Osteoblast (primary cell): ENCODE measurements at regions not wholly inside any gene's neighbourhood (a gene's known extent, or its start where the extent isn't known, plus 50 kb on each side); places are given as distances from the start of the nearest gene placed in this dataset.

Source experiments
- DNase-seq: peaks from one replicate; pipeline ENCODE4 v3.0.0; 2011; ENCODE audit warnings: low spot score, mixed read lengths; ENCODE audit not compliant: insufficient read length; ENCODE audit errors: missing footprints
- H2AFZ ChIP-seq: 2 replicates; pipeline ENCODE4 v1.6.0; 2011; ENCODE audit warnings: mild to moderate bottlenecking, low read length
- H3K27ac ChIP-seq: 2 replicates; pipeline ENCODE4 v1.5.1; 2011; ENCODE audit warnings: mild to moderate bottlenecking, low read depth, low read length, moderate library complexity
- H3K27me3 ChIP-seq: 2 replicates; pipeline ENCODE4 v1.6.0; 2012; ENCODE audit warnings: mild to moderate bottlenecking, control low read depth, inconsistent platforms, low read length, moderate library complexity; ENCODE audit not compliant: insufficient read depth
- H3K36me3 ChIP-seq: 2 replicates; pipeline ENCODE4 v1.5.1; 2011; ENCODE audit warnings: mild to moderate bottlenecking, low read length, control low read depth, moderate library complexity; ENCODE audit not compliant: insufficient read depth
- H3K4me1 ChIP-seq: 2 replicates; pipeline ENCODE4 v1.5.1; 2011; ENCODE audit warnings: mild to moderate bottlenecking, low read length, control low read depth, moderate library complexity; ENCODE audit not compliant: insufficient read depth
- H3K4me2 ChIP-seq: 2 replicates; pipeline ENCODE4 v1.6.0; 2011; ENCODE audit warnings: mild to moderate bottlenecking, low read length; ENCODE audit not compliant: insufficient read depth
- H3K4me3 ChIP-seq: fragments of 200-600 bp; sonication (generic); 3 replicates; pipeline ENCODE4 v1.5.1; 2012; ENCODE audit warnings: mild to moderate bottlenecking, low read length, inconsistent platforms; ENCODE audit not compliant: insufficient read depth
- H3K79me2 ChIP-seq: 2 replicates; pipeline ENCODE4 v1.6.0; 2012; ENCODE audit warnings: mild to moderate bottlenecking, low read length, control low read depth, inconsistent platforms; ENCODE audit not compliant: insufficient read depth
- H3K9me3 ChIP-seq: 2 replicates; pipeline ENCODE4 v1.5.1; 2011; ENCODE audit warnings: low read depth, low read length, control low read depth
- H4K20me1 ChIP-seq: 2 replicates; pipeline ENCODE4 v1.6.0; 2012; ENCODE audit warnings: mild to moderate bottlenecking, low read length, control low read depth; ENCODE audit not compliant: insufficient read depth
- TF ChIP-seq, protein P1 (sequence below): IDR thresholded peaks from 2 replicates; pipeline ENCODE4 v1.5.1; 2011; ENCODE audit warnings: mild to moderate bottlenecking, low read depth, low read length, moderate library complexity; ENCODE audit errors: extremely low read depth

- Histone ChIP-seq H2AFZ (peak overlapping the region; percentile 68), H3K4me3 (peak overlapping the region; percentile 84), H3K79me2 (peaks cover 14% of the 10 kb centered on the region), H3K27ac (peak overlapping the region; percentile 81), H3K4me1 (peaks cover 14% of the 10 kb centered on the region), H3K4me2 (peak overlapping the region; percentile 90), H4K20me1 (peaks cover 3% of the 10 kb centered on the region), H3K9me3 (no peaks in the 10 kb centered on the region), H3K36me3 (peaks cover 10% of the 10 kb centered on the region), H3K27me3 (no peaks in the 10 kb centered on the region)
- peak; percentile 71 for DNase-seq
- TF ChIP-seq, protein P1, sequence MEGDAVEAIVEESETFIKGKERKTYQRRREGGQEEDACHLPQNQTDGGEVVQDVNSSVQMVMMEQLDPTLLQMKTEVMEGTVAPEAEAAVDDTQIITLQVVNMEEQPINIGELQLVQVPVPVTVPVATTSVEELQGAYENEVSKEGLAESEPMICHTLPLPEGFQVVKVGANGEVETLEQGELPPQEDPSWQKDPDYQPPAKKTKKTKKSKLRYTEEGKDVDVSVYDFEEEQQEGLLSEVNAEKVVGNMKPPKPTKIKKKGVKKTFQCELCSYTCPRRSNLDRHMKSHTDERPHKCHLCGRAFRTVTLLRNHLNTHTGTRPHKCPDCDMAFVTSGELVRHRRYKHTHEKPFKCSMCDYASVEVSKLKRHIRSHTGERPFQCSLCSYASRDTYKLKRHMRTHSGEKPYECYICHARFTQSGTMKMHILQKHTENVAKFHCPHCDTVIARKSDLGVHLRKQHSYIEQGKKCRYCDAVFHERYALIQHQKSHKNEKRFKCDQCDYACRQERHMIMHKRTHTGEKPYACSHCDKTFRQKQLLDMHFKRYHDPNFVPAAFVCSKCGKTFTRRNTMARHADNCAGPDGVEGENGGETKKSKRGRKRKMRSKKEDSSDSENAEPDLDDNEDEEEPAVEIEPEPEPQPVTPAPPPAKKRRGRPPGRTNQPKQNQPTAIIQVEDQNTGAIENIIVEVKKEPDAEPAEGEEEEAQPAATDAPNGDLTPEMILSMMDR, result no peak
Observed at GRCh38 chrX:3815896-3816664, 102.6 kb upstream of the PRKX start.

DNA sequence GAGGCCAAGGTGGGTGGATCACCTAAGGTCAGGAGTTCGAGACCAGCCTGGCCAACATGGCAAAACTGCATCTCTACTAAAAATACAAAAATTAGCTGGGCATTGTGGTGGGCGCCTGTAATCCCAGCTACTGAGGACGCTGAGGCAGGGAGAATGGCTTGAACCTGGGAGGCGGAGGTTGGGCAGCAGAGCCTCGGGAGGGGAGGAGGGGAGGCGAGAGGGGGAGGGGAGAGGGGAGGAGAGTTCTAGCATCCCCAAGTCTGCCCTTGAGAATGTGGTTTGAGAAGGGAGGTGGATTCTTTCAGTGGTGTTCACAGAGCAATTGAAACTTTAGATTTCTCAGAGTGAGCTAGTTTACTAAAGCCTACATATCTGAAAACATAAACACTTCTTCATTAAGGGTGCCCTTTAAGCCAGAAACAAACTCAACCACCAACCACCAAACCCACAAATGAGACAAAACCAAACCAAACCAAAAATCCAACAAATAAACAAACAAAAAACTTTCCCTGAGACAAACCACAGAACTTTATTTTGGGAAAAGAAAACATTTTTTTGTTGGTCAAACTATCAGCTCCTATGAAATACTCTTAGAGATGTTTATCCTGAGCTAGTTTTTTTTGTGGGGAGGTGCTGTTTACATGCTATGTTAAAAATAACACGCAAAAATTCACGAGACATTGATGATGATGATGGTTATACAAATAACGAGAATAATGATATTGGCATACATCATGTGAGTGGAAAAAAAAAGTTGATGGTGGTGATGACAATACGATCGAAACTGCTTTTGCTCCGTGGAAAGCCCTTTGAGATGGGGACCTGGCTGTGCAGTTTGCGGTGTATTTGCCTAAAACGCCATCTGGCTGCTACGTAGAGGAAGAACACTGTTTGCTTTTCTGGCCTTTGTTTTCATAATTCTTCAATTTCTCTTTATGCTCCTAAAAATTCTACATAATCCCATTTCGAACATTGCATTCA lies 98.2 kb upstream of the PRKX start:
- no peaks in the 10 kb centered on the region for H3K4me1 ChIP-seq
- no peaks in the 10 kb centered on the region for H4K20me1 ChIP-seq
- TF ChIP-seq, protein P1, result peak; percentile 59
- peak overlapping the region; percentile 28 for H2AFZ ChIP-seq
- H3K79me2 ChIP-seq, result peaks cover 3% of the 10 kb centered on the region
- no peak overlapping the region for H3K27ac ChIP-seq
- H3K4me3 ChIP-seq, result peak overlapping the region; percentile 34
- H3K27me3 ChIP-seq, result peaks cover 10% of the 10 kb centered on the region
- DNase-seq, result peak; percentile 82
- H3K36me3 ChIP-seq, result no peaks in the 10 kb centered on the region
- H3K9me3 ChIP-seq, result no peaks in the 10 kb centered on the region
- peak overlapping the region; percentile 61 for H3K4me2 ChIP-seq

- H3K4me2 ChIP-seq, result no peak overlapping the region
- no peak overlapping the region for H3K27ac ChIP-seq
- H3K9me3 ChIP-seq, result no peaks in the 10 kb centered on the region
- no peaks in the 10 kb centered on the region for H3K4me1 ChIP-seq
- no peak overlapping the region for H2AFZ ChIP-seq
- H4K20me1 ChIP-seq, result no peaks in the 10 kb centered on the region
- no peaks in the 10 kb centered on the region for H3K79me2 ChIP-seq
- H3K27me3 ChIP-seq, result peaks cover 17% of the 10 kb centered on the region
- TF ChIP-seq, protein P1, result no peak
- DNase-seq, result no peak
- no peak overlapping the region for H3K4me3 ChIP-seq
- H3K36me3 ChIP-seq, result no peaks in the 10 kb centered on the region
Observed at GRCh38 chrX:3807906-3808305, 94.5 kb upstream of the PRKX start.

DNA sequence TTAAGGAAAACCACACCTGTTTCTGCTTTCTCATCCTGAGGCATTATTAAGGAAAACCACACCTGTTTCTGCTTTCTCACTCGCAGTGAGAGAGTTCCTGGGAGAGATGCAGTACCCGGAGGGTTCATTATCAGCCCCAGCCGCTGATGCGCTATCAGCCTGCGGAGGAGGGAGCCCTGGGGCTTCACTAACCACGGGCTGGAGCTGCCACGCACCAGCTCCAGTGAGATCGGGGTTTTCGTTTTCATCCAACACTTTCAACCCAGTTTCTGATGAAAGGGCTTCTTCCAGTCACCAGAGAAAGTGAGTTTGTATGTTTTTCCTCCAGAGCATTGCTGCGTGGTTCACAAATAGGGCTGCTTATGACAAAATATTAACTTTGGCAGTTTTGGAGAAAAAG lies 93.2 kb upstream of the PRKX start:
- Histone ChIP-seq H3K79me2 (no peaks in the 10 kb centered on the region), H3K27me3 (peaks cover 17% of the 10 kb centered on the region), H3K9me3 (no peaks in the 10 kb centered on the region), H3K27ac (no peak overlapping the region), H3K36me3 (no peaks in the 10 kb centered on the region), H3K4me3 (no peak overlapping the region), H3K4me1 (no peaks in the 10 kb centered on the region), H2AFZ (no peak overlapping the region), H4K20me1 (no peaks in the 10 kb centered on the region), H3K4me2 (no peak overlapping the region)
- no peak for DNase-seq
- TF ChIP-seq, protein P1, result no peak
